ENCODE measurements at regions not wholly inside any gene's neighbourhood (a gene's known extent, or its start where the extent isn't known, plus 50 kb on each side); places are given as distances from the start of the nearest gene placed in this dataset.

DNA sequence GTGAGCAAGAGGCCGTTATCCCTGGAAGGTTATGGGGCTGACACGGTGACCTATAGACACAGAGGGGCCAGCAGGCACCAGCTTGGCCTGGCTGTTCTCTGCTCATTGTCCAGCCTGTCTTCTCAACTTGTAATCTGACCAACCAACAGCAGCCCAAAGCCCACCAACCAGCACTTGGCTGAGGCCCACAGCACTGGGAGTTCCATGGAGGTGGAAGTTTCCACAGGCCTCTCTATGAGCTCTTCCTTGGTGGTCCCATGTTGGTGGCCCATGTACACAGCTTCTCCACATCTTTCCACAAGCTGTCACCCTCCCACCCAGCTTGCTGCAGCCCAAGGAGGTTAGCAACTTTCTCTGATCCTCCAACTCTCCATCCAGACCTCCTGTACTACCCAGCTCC lies 56.2 kb upstream of the KLHL31 start:
- no peaks in the 10 kb centered on the region for H3K9me3 ChIP-seq (ENCODE audit: control insufficient read depth, insufficient read depth, low read depth, low read length)
- no peaks in the 10 kb centered on the region for H3K36me3 ChIP-seq (ENCODE audit: control insufficient read depth, insufficient read depth, low read length)
- ATAC-seq, result no peak
- H3K27me3 ChIP-seq (ENCODE audit: control insufficient read depth, insufficient read depth, low read length), result no peaks in the 10 kb centered on the region; the same call in 1 of the 2 replicates
- DNase-seq (ENCODE audit: low read depth, low spot score), result no peak
- ChIA-PET POLR2A (interaction anchor here (0.5 to 0.7 kb wide), 2 partner anchors 9 to 255 kb away, joined by 3 to 7 read pairs; no protein-coding TSS in a partner anchor), CTCF (interaction anchor here (1.3 kb wide), 1 partner anchor 229 kb away, joined by 7 read pairs; no protein-coding TSS in a partner anchor)
- no TSS peak for BruUV-seq (replicated peaks)
- TF ChIP-seq TCF7L2 (IDR thresholded peaks at IDR 0.05; ENCODE audit: low read depth, low read length) (no peak), SIN3A (IDR thresholded peaks at IDR 0.05; ENCODE audit: borderline replicate concordance, insufficient read depth, low read depth, low read length) (no peak), POLR2AphosphoS5 (IDR thresholded peaks at IDR 0.05; ENCODE audit: low read depth, low read length) (no peak)
- TF ChIP-seq, protein P1, sequence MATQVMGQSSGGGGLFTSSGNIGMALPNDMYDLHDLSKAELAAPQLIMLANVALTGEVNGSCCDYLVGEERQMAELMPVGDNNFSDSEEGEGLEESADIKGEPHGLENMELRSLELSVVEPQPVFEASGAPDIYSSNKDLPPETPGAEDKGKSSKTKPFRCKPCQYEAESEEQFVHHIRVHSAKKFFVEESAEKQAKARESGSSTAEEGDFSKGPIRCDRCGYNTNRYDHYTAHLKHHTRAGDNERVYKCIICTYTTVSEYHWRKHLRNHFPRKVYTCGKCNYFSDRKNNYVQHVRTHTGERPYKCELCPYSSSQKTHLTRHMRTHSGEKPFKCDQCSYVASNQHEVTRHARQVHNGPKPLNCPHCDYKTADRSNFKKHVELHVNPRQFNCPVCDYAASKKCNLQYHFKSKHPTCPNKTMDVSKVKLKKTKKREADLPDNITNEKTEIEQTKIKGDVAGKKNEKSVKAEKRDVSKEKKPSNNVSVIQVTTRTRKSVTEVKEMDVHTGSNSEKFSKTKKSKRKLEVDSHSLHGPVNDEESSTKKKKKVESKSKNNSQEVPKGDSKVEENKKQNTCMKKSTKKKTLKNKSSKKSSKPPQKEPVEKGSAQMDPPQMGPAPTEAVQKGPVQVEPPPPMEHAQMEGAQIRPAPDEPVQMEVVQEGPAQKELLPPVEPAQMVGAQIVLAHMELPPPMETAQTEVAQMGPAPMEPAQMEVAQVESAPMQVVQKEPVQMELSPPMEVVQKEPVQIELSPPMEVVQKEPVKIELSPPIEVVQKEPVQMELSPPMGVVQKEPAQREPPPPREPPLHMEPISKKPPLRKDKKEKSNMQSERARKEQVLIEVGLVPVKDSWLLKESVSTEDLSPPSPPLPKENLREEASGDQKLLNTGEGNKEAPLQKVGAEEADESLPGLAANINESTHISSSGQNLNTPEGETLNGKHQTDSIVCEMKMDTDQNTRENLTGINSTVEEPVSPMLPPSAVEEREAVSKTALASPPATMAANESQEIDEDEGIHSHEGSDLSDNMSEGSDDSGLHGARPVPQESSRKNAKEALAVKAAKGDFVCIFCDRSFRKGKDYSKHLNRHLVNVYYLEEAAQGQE (IDR thresholded peaks at IDR 0.05; ENCODE audit: insufficient read depth in 1 of 2, low read depth in 2 of 2, low read length in 1 of 2), result no peak
- TF ChIP-seq, protein P2, sequence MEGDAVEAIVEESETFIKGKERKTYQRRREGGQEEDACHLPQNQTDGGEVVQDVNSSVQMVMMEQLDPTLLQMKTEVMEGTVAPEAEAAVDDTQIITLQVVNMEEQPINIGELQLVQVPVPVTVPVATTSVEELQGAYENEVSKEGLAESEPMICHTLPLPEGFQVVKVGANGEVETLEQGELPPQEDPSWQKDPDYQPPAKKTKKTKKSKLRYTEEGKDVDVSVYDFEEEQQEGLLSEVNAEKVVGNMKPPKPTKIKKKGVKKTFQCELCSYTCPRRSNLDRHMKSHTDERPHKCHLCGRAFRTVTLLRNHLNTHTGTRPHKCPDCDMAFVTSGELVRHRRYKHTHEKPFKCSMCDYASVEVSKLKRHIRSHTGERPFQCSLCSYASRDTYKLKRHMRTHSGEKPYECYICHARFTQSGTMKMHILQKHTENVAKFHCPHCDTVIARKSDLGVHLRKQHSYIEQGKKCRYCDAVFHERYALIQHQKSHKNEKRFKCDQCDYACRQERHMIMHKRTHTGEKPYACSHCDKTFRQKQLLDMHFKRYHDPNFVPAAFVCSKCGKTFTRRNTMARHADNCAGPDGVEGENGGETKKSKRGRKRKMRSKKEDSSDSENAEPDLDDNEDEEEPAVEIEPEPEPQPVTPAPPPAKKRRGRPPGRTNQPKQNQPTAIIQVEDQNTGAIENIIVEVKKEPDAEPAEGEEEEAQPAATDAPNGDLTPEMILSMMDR (IDR thresholded peaks at IDR 0.05), result no peak
- in situ Hi-C loops (cut with HindIII; ENCODE audit: low pct_unique_long_range_greater_than_20kb, low sequenced_read_pairs), result no loop called here
- intact Hi-C loops (cut with micrococcal nuclease; ENCODE audit: unreplicated experiment), result no loop called here
- H3K4me3 ChIP-seq (ENCODE audit: low read depth in 2 of 2, low read length in 2 of 2), result no peak overlapping the region
- no peaks in the 10 kb centered on the region for H3K4me1 ChIP-seq (ENCODE audit: control insufficient read depth, insufficient read depth, low read length)
- no peak overlapping the region for H3K27ac ChIP-seq (ENCODE audit: low read length)

DNA sequence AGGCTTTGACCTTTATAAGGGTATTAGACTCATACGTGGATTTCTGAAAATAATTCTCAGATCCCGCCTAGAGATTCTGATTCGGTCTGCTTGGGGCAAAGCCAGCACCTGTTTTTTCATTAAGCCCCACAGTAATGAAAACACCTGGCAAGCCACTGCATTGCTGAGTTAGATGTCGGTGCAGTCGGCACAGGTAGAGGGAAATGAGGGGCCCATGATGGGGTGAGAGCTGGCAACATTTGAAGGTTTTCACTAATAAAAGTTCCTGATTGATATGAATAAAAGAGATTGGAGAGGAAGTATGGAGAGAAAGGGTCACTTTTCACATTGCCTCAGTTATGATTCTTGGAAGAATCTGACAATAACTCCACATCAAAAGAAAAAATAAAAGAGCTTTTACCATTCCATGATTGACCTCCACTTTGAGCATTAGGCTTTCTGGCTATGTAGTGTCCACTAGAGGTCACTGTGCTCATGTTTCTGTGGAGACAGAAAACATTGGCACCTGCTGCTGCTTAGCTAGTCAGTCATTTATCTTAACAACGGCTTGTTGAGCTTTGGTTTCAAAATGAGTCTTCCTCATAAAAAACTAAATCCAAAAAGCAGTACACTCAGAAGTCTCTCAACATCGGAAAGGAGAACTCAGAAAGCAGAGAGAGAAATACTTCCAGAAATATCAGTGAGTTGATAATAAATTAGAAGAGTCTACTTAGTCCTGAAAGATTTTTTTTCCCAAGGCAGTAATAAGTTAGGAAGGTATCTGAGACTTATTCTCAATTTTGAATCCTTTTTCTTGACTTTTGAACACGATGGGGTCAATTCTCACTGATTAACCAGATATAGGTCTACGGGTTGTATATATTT lies 53.3 kb upstream of the KLHL31 start:
- intact Hi-C loops (cut with micrococcal nuclease; ENCODE audit: unreplicated experiment), result no loop called here
- Histone ChIP-seq H3K4me3 (ENCODE audit: low read depth in 2 of 2, low read length in 2 of 2) (no peak overlapping the region), H3K27me3 (ENCODE audit: control insufficient read depth, insufficient read depth, low read length) (peaks cover 6% of the 10 kb centered on the region; the same call in 1 of the 2 replicates), H3K9me3 (ENCODE audit: control insufficient read depth, insufficient read depth, low read depth, low read length) (no peaks in the 10 kb centered on the region), H3K27ac (ENCODE audit: low read length) (no peak overlapping the region), H3K36me3 (ENCODE audit: control insufficient read depth, insufficient read depth, low read length) (no peaks in the 10 kb centered on the region), H3K4me1 (ENCODE audit: control insufficient read depth, insufficient read depth, low read length) (no peaks in the 10 kb centered on the region)
- TF ChIP-seq TCF7L2 (IDR thresholded peaks at IDR 0.05; ENCODE audit: low read depth, low read length), result no peak
- TF ChIP-seq, protein P1 (IDR thresholded peaks at IDR 0.05; ENCODE audit: insufficient read depth in 1 of 2, low read depth in 2 of 2, low read length in 1 of 2), result no peak
- TF ChIP-seq, protein P2 (IDR thresholded peaks at IDR 0.05), result peak; percentile 84
- CTCF ChIA-PET, result interaction anchor here (0.6 to 1.8 kb wide), 10 partner anchors 9 to 506 kb away, joined by 3 to 16 read pairs (median 6); no protein-coding TSS in a partner anchor
- no TSS peak for BruUV-seq (replicated peaks)
- peak; percentile 96 for ATAC-seq
- POLR2A ChIA-PET, result no interaction called here
- peak; percentile 50 for DNase-seq (ENCODE audit: low read depth, low spot score)
- in situ Hi-C loops (cut with HindIII; ENCODE audit: low pct_unique_long_range_greater_than_20kb, low sequenced_read_pairs), result no loop called here
